ENCODE measurements at regions not wholly inside any gene's neighbourhood (a gene's known extent, or its start where the extent isn't known, plus 50 kb on each side); places are given as distances from the start of the nearest gene placed in this dataset.

DNA sequence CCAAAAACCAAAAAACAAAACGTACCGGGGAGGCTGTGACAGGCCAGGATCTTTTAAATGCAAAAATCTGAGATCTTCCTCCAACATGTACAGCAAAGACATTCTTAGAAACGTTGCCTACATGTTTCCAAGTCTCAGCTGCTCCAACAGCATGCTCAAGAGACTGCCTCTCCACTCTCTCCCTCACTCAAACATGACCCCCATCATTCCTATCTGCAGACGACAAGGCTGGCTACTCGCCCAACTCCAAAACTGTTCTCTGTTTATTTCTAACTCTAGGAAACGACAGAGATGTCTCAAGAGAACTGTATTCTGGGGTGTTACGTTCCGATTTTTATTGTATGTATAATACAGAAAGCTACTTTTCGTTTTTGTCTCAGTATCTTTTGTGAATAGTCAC is 57.5 kb upstream of the TMCC3 start:
- H3K9me3 ChIP-seq (ENCODE audit: low read length), result no peaks in the 10 kb centered on the region
- H3F3A ChIP-seq (ENCODE audit: insufficient read depth, low read length), result no peaks in the 10 kb centered on the region
- no peak overlapping the region for H3K27ac ChIP-seq (ENCODE audit: low read depth, low read length, poor library complexity, severe bottlenecking)
- no peak overlapping the region for H2AFZ ChIP-seq (ENCODE audit: low read length)
- H3K36me3 ChIP-seq (ENCODE audit: insufficient read depth, low read length), result no peaks in the 10 kb centered on the region
- no peak overlapping the region for H3K9ac ChIP-seq (ENCODE audit: low read length)
- TF ChIP-seq, protein P1, sequence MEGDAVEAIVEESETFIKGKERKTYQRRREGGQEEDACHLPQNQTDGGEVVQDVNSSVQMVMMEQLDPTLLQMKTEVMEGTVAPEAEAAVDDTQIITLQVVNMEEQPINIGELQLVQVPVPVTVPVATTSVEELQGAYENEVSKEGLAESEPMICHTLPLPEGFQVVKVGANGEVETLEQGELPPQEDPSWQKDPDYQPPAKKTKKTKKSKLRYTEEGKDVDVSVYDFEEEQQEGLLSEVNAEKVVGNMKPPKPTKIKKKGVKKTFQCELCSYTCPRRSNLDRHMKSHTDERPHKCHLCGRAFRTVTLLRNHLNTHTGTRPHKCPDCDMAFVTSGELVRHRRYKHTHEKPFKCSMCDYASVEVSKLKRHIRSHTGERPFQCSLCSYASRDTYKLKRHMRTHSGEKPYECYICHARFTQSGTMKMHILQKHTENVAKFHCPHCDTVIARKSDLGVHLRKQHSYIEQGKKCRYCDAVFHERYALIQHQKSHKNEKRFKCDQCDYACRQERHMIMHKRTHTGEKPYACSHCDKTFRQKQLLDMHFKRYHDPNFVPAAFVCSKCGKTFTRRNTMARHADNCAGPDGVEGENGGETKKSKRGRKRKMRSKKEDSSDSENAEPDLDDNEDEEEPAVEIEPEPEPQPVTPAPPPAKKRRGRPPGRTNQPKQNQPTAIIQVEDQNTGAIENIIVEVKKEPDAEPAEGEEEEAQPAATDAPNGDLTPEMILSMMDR (IDR thresholded peaks at IDR 0.05; ENCODE audit: low read length), result no peak
- TF ChIP-seq EZH2 (IDR thresholded peaks at IDR 0.05; ENCODE audit: borderline replicate concordance, low read length), result no peak
- no peaks in the 10 kb centered on the region for H3K79me2 ChIP-seq (ENCODE audit: insufficient read depth, low read length)
- no peak overlapping the region for H3K4me3 ChIP-seq (ENCODE audit: low read depth, low read length, poor library complexity, severe bottlenecking)
- no peaks in the 10 kb centered on the region for H3K4me1 ChIP-seq (ENCODE audit: insufficient read depth, low read length, severe bottlenecking)
- H3K4me2 ChIP-seq (ENCODE audit: low read length), result no peak overlapping the region
- no peaks in the 10 kb centered on the region for H3K27me3 ChIP-seq (ENCODE audit: insufficient read depth, low read length)
- H4K20me1 ChIP-seq (ENCODE audit: insufficient read depth, low read length), result no peaks in the 10 kb centered on the region
- H3K9me2 ChIP-seq (ENCODE audit: low read depth, low read length), result no peaks in the 10 kb centered on the region

DNA sequence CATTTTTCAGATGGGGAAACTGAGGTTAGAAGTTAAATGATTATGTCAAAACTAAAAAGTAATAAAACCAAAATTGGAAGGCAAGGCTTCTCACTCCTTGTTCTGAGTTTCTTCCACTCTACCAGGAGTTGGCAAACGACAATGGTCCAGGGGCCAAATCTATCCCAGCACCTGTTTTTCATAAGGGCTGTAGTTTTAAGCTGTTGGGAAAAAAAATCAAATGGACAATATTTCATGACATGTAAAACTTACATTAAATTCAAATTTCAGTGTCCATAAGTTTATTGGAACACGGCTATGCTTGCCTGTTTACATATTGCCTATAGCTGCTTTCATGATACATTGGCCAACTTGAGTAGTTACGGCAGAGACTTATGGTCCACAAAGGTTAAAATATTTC is 56.7 kb upstream of the TMCC3 start:
- H3K36me3 ChIP-seq (ENCODE audit: insufficient read depth, low read length), result no peaks in the 10 kb centered on the region
- H3K9me2 ChIP-seq (ENCODE audit: low read depth, low read length), result no peaks in the 10 kb centered on the region
- no peaks in the 10 kb centered on the region for H4K20me1 ChIP-seq (ENCODE audit: insufficient read depth, low read length)
- H3F3A ChIP-seq (ENCODE audit: insufficient read depth, low read length), result no peaks in the 10 kb centered on the region
- no peak for TF ChIP-seq EZH2 (IDR thresholded peaks at IDR 0.05; ENCODE audit: borderline replicate concordance, low read length)
- TF ChIP-seq, protein P1 (IDR thresholded peaks at IDR 0.05; ENCODE audit: low read length), result no peak
- H3K9me3 ChIP-seq (ENCODE audit: low read length), result no peaks in the 10 kb centered on the region
- no peak overlapping the region for H3K4me2 ChIP-seq (ENCODE audit: low read length)
- no peaks in the 10 kb centered on the region for H3K79me2 ChIP-seq (ENCODE audit: insufficient read depth, low read length)
- no peaks in the 10 kb centered on the region for H3K27me3 ChIP-seq (ENCODE audit: insufficient read depth, low read length)
- no peak overlapping the region for H3K9ac ChIP-seq (ENCODE audit: low read length)
- no peak overlapping the region for H3K4me3 ChIP-seq (ENCODE audit: low read depth, low read length, poor library complexity, severe bottlenecking)
- H3K27ac ChIP-seq (ENCODE audit: low read depth, low read length, poor library complexity, severe bottlenecking), result no peak overlapping the region
- no peak overlapping the region for H2AFZ ChIP-seq (ENCODE audit: low read length)
- H3K4me1 ChIP-seq (ENCODE audit: insufficient read depth, low read length, severe bottlenecking), result no peaks in the 10 kb centered on the region

DNA sequence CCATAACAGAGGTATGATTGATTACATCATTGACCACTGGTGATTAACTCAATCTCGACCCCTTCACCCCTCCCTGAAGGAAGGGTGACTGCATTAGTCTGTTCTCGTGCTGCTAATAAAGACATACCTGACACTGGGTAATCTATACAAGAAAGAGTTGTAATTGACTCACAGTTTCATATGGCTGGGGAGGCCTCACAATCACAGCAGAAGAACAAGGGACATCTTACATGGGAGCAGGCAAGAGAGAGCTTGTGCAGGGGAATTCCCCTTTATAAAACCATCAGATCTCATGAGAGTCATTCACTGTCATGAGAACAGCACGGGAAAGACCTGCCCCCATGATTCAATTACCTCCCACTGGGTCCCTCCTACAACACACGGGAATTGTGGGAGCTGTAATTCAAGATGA is 55.9 kb upstream of the TMCC3 start:
- no peak overlapping the region for H3K4me3 ChIP-seq (ENCODE audit: low read depth, low read length, poor library complexity, severe bottlenecking)
- no peaks in the 10 kb centered on the region for H3K27me3 ChIP-seq (ENCODE audit: insufficient read depth, low read length)
- TF ChIP-seq, protein P1 (IDR thresholded peaks at IDR 0.05; ENCODE audit: low read length), result no peak
- no peak for TF ChIP-seq EZH2 (IDR thresholded peaks at IDR 0.05; ENCODE audit: borderline replicate concordance, low read length)
- H3K79me2 ChIP-seq (ENCODE audit: insufficient read depth, low read length), result no peaks in the 10 kb centered on the region
- no peaks in the 10 kb centered on the region for H3K4me1 ChIP-seq (ENCODE audit: insufficient read depth, low read length, severe bottlenecking)
- no peaks in the 10 kb centered on the region for H3K36me3 ChIP-seq (ENCODE audit: insufficient read depth, low read length)
- no peaks in the 10 kb centered on the region for H3K9me2 ChIP-seq (ENCODE audit: low read depth, low read length)
- H3K4me2 ChIP-seq (ENCODE audit: low read length), result no peak overlapping the region
- no peak overlapping the region for H3K9ac ChIP-seq (ENCODE audit: low read length)
- no peaks in the 10 kb centered on the region for H3F3A ChIP-seq (ENCODE audit: insufficient read depth, low read length)
- no peak overlapping the region for H3K27ac ChIP-seq (ENCODE audit: low read depth, low read length, poor library complexity, severe bottlenecking)
- no peaks in the 10 kb centered on the region for H4K20me1 ChIP-seq (ENCODE audit: insufficient read depth, low read length)
- H2AFZ ChIP-seq (ENCODE audit: low read length), result no peak overlapping the region
- H3K9me3 ChIP-seq (ENCODE audit: low read length), result no peaks in the 10 kb centered on the region
